Endodermal cell (in vitro differentiated cells): ENCODE measurements at regions not wholly inside any gene's neighbourhood (a gene's known extent, or its start where the extent isn't known, plus 50 kb on each side); places are given as distances from the start of the nearest gene placed in this dataset.

Source experiments
- DNase-seq: peaks from one replicate; pipeline ENCODE4 v3.0.0-alpha.2; 2017
- H3K27ac ChIP-seq: 2 replicates; pipeline ENCODE4 v1.5.1; 2013; ENCODE audit warnings: mild to moderate bottlenecking, low read depth, low read length, moderate library complexity
- H3K27me3 ChIP-seq: 2 replicates; pipeline ENCODE4 v1.6.1; 2013; ENCODE audit warnings: mild to moderate bottlenecking, low read length, moderate library complexity; ENCODE audit not compliant: insufficient read depth, control insufficient read depth, poor library complexity, severe bottlenecking
- H3K36me3 ChIP-seq: 2 replicates; pipeline ENCODE4 v1.7.0; 2013; ENCODE audit warnings: mild to moderate bottlenecking, low read length, moderate library complexity; ENCODE audit not compliant: control insufficient read depth, insufficient read depth
- H3K4me1 ChIP-seq: one replicate; pipeline ENCODE4 v1.7.0; 2013; ENCODE audit warnings: low read length; ENCODE audit not compliant: control insufficient read depth, insufficient read depth
- H3K4me3 ChIP-seq: 2 replicates; pipeline ENCODE4 v1.5.1; 2013; ENCODE audit warnings: mild to moderate bottlenecking, low read length, moderate library complexity
- H3K9ac ChIP-seq: 2 replicates; pipeline ENCODE4 v1.6.1; 2013; ENCODE audit warnings: mild to moderate bottlenecking, low read length, moderate library complexity; ENCODE audit not compliant: poor library complexity, severe bottlenecking; ENCODE audit errors: extremely low read depth
- H3K9me3 ChIP-seq: 2 replicates; pipeline ENCODE4 v1.6.1; 2013; ENCODE audit warnings: mild to moderate bottlenecking, low read length, moderate library complexity; ENCODE audit not compliant: control insufficient read depth
- H3K27ac Mint-ChIP-seq: 2 replicates; pipeline ENCODE4 v1.8.0; 2020; ENCODE audit warnings: mixed read lengths
- H3K27me3 Mint-ChIP-seq: 2 replicates; pipeline ENCODE4 v1.8.0; 2021; ENCODE audit warnings: mild to moderate bottlenecking, mixed read lengths; ENCODE audit not compliant: insufficient read depth
- H3K36me3 Mint-ChIP-seq: 2 replicates; pipeline ENCODE4 v1.8.0; 2020; ENCODE audit warnings: low read depth, mixed read lengths
- H3K4me1 Mint-ChIP-seq: 2 replicates; pipeline ENCODE4 v1.8.0; 2020; ENCODE audit warnings: mixed read lengths
- H3K4me3 Mint-ChIP-seq: 2 replicates; pipeline ENCODE4 v1.8.0; 2020; ENCODE audit warnings: mild to moderate bottlenecking, moderate library complexity, mixed read lengths
- H3K9me3 Mint-ChIP-seq: 2 replicates; pipeline ENCODE4 v1.8.0; 2020; ENCODE audit warnings: mild to moderate bottlenecking, mixed read lengths
- WGBS, 2 experiments: methylation state at CpG; one replicate each; pipeline versions ENCODE4 v1.1.5 to v1.1.7; 2013; ENCODE audit warnings: missing lambda C conversion rate in 2 of 2, mixed read lengths in 1 of 2; ENCODE audit not compliant: insufficient coverage in 1 of 2, insufficient read length in 1 of 2; 5-methylcytosine and 5-hydroxymethylcytosine counted together
- TF ChIP-seq, protein P1 (sequence below): fragments of 200-600 bp; sonication (generic); conservative IDR thresholded peaks from 2 replicates; pipeline ENCODE4 v1.5.0; 2021; ENCODE audit warnings: antibody characterized with exemption, mild to moderate bottlenecking

DNA sequence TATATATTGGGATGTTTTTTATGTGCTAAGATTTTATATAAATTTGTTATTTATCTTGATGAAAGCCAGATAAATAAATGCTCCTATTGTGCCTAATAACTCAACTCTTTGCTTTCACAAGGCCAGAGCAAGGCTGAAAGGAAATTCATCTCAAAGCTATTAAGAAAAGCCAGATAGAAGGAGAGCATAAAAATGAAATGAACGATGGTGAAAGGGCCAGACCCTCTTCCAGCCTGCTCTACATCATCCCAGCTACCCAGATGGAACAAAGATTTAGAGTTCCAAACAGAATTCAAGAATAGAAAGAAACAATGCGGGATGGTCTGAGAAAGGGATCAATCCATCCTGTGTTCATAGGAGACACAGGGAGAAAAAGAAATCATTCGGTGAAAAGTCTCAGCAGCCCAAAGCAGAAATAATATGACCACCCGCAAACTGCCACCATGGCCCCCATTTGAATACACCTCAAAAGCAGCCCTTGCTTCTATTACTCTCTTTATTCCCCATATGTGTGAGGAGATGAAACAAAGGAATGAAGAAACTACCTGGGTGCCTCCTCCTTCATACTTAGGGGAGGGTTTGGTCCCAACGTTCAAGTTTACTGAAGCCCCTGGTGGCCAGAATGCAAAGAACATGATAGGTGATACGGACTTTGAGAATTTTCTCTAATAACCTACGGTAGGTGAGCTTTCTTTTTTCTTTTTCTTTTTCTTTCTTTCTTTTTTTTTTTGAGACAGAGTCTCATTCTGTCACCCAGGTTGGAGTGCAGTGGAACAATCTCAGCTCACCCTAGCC lies 110.1 kb upstream of the FBXO11 start:
- peak; percentile 71 for DNase-seq
- Histone ChIP-seq H3K36me3 (no peaks in the 10 kb centered on the region), H3K9ac (no peak overlapping the region), H3K4me1 (no peaks in the 10 kb centered on the region), H3K4me3 (no peak overlapping the region), H3K9me3 (peaks cover 21% of the 10 kb centered on the region), H3K27ac (no peak overlapping the region), H3K27me3 (no peaks in the 10 kb centered on the region)
- WGBS, 2 experiments: 66 to 85% methylated on average over 5 to 7 of the region's 7 CpGs
- Mint-ChIP-seq H3K4me1 (peaks cover 11% of the 10 kb centered on the region), H3K27me3 (no peaks in the 10 kb centered on the region), H3K4me3 (no peak overlapping the region), H3K9me3 (peaks cover 12% of the 10 kb centered on the region), H3K27ac (no peak overlapping the region), H3K36me3 (no peaks in the 10 kb centered on the region)
- TF ChIP-seq, protein P1, sequence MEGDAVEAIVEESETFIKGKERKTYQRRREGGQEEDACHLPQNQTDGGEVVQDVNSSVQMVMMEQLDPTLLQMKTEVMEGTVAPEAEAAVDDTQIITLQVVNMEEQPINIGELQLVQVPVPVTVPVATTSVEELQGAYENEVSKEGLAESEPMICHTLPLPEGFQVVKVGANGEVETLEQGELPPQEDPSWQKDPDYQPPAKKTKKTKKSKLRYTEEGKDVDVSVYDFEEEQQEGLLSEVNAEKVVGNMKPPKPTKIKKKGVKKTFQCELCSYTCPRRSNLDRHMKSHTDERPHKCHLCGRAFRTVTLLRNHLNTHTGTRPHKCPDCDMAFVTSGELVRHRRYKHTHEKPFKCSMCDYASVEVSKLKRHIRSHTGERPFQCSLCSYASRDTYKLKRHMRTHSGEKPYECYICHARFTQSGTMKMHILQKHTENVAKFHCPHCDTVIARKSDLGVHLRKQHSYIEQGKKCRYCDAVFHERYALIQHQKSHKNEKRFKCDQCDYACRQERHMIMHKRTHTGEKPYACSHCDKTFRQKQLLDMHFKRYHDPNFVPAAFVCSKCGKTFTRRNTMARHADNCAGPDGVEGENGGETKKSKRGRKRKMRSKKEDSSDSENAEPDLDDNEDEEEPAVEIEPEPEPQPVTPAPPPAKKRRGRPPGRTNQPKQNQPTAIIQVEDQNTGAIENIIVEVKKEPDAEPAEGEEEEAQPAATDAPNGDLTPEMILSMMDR: peak; percentile 78

DNA sequence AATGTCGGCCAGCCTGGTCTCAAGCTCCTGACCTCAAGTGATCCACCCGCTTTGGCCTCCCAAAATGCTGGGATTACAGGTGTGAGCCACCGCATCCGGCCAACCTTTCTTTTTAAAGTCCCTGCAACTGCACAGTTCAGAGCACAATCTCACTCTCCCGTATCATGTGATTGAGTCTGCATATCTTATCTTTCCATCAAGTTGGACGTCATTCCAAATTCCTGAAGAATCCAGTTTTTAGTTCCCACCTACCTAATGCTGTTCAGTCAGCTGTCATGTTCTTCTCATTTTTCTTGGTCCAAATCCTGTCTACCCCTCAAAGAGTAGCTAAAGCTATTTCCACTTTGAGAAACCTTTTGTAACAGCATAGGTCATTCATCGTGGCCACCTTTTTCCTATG lies 110.8 kb upstream of the FBXO11 start:
- H3K36me3 Mint-ChIP-seq: no peaks in the 10 kb centered on the region
- Histone ChIP-seq H3K4me1 (no peaks in the 10 kb centered on the region), H3K9me3 (peaks cover 21% of the 10 kb centered on the region), H3K9ac (no peak overlapping the region), H3K27ac (no peak overlapping the region), H3K36me3 (no peaks in the 10 kb centered on the region), H3K4me3 (no peak overlapping the region), H3K27me3 (no peaks in the 10 kb centered on the region)
- peaks cover 12% of the 10 kb centered on the region for H3K9me3 Mint-ChIP-seq
- TF ChIP-seq, protein P1: no peak
- no peaks in the 10 kb centered on the region for H3K27me3 Mint-ChIP-seq
- peaks cover 11% of the 10 kb centered on the region for H3K4me1 Mint-ChIP-seq
- DNase-seq: no peak
- 90 to 93% methylated on average over 6 to 7 of the region's 7 CpGs for WGBS, 2 experiments
- H3K27ac Mint-ChIP-seq: no peak overlapping the region
- H3K4me3 Mint-ChIP-seq: no peak overlapping the region

GRCh38 chr2:48018480-48018879 lies 112.2 kb upstream of the FBXO11 start:
- H3K9me3 Mint-ChIP-seq: peaks cover 12% of the 10 kb centered on the region
- H3K36me3 ChIP-seq: no peaks in the 10 kb centered on the region
- H3K9ac ChIP-seq: no peak overlapping the region
- H3K27ac ChIP-seq: no peak overlapping the region
- DNase-seq: no peak
- H3K36me3 Mint-ChIP-seq: no peaks in the 10 kb centered on the region
- H3K9me3 ChIP-seq: peaks cover 21% of the 10 kb centered on the region
- peaks cover 11% of the 10 kb centered on the region for H3K4me1 Mint-ChIP-seq
- no peaks in the 10 kb centered on the region for H3K27me3 ChIP-seq
- TF ChIP-seq, protein P1: no peak
- H3K4me3 Mint-ChIP-seq: no peak overlapping the region
- no peaks in the 10 kb centered on the region for H3K27me3 Mint-ChIP-seq
- H3K4me1 ChIP-seq: no peaks in the 10 kb centered on the region
- H3K27ac Mint-ChIP-seq: no peak overlapping the region
- no peak overlapping the region for H3K4me3 ChIP-seq
